Fibroblast of skin of right biceps (primary cell): ENCODE measurements at regions not wholly inside any gene's neighbourhood (a gene's known extent, or its start where the extent isn't known, plus 50 kb on each side); places are given as distances from the start of the nearest gene placed in this dataset.

Source experiments
- DNase-seq: peaks from one replicate; pipeline ENCODE4 v3.0.0-alpha.2; 2013

GRCh38 chr13:85445534-85445933, 353.7 kb downstream of the SLITRK6 start:
- DNase-seq, result no peak

GRCh38 chr13:85441975-85442374, 357.2 kb downstream of the SLITRK6 start:
- DNase-seq, result no peak

GRCh38 chr13:85441364-85441763, 357.9 kb downstream of the SLITRK6 start:
- DNase-seq, result no peak

GRCh38 chr13:85436029-85436428, 363.2 kb downstream of the SLITRK6 start:
- DNase-seq, result no peak

GRCh38 chr13:85434927-85435326, 364.3 kb downstream of the SLITRK6 start:
- DNase-seq, result no peak

GRCh38 chr13:85432881-85433280, 366.3 kb downstream of the SLITRK6 start:
- DNase-seq, result no peak

- DNase-seq, result no peak
Observed at GRCh38 chr13:85431720-85432119, 367.5 kb downstream of the SLITRK6 start.

GRCh38 chr13:85430216-85430794, 368.9 kb downstream of the SLITRK6 start:
- DNase-seq, result no peak

GRCh38 chr13:85427416-85427815, 371.8 kb downstream of the SLITRK6 start:
- DNase-seq, result no peak

- DNase-seq, result no peak
Observed at GRCh38 chr13:85420136-85420535, 379.1 kb downstream of the SLITRK6 start.

- DNase-seq, result no peak
Observed at GRCh38 chr13:85419611-85420010, 379.6 kb downstream of the SLITRK6 start.

GRCh38 chr13:85417807-85418206, 381.4 kb downstream of the SLITRK6 start:
- DNase-seq, result no peak

GRCh38 chr13:85413664-85414063, 385.6 kb downstream of the SLITRK6 start:
- no peak for DNase-seq

GRCh38 chr13:85412448-85412847, 386.8 kb downstream of the SLITRK6 start:
- no peak for DNase-seq

- no peak for DNase-seq
Observed at GRCh38 chr13:85411591-85411990, 387.6 kb downstream of the SLITRK6 start.

GRCh38 chr13:85408415-85408814, 390.8 kb downstream of the SLITRK6 start:
- no peak for DNase-seq

- no peak for DNase-seq
Observed at GRCh38 chr13:85406269-85406975, 392.8 kb downstream of the SLITRK6 start.

GRCh38 chr13:85405316-85405897, 393.8 kb downstream of the SLITRK6 start:
- DNase-seq, result no peak

GRCh38 chr13:85386424-85386823, 412.8 kb downstream of the SLITRK6 start:
- no peak for DNase-seq

- no peak for DNase-seq
Observed at GRCh38 chr13:85383291-85383690, 415.9 kb downstream of the SLITRK6 start.

GRCh38 chr13:85381082-85381481, 418.1 kb downstream of the SLITRK6 start:
- no peak for DNase-seq

GRCh38 chr13:85379991-85380390, 419.2 kb downstream of the SLITRK6 start:
- DNase-seq, result no peak

GRCh38 chr13:85379433-85379832, 419.8 kb downstream of the SLITRK6 start:
- DNase-seq, result no peak

GRCh38 chr13:85377783-85378182, 421.4 kb downstream of the SLITRK6 start:
- no peak for DNase-seq

- DNase-seq, result no peak
Observed at GRCh38 chr13:85373322-85373721, 425.9 kb downstream of the SLITRK6 start.
